ENCODE measurements at regions not wholly inside any gene's neighbourhood (a gene's known extent, or its start where the extent isn't known, plus 50 kb on each side); places are given as distances from the start of the nearest gene placed in this dataset.
"Not testable (repeated sequence)": the region's sequence is repeated elsewhere in the genome, so short reads cannot be mapped to it uniquely, and the experiment has no call there.

GRCh38 chr11:29224739-29225384 lies 792.0 kb downstream of the KCNA4 start:
- DNase-seq, result no peak

DNA sequence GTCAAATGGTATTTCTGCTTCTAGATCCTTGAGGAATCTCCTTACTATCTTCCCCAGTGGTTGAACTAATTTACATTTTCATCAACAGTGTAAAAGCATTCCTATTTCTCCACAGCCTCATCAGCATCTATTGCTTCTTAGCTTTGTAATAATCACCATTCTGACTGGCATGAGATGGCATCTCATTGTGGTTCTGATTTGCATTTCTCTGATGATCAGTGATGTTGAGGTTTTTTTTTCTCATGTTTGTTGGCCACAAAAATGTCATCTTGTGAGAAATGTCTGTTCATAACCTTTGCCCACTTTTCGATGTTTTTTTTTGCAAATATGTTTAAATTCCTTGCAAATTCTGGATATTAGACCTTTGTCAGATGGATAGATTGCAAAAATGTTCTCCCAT lies 797.3 kb downstream of the KCNA4 start:
- not testable (repeated sequence) for DNase-seq

GRCh38 chr11:29217901-29218300 lies 798.9 kb downstream of the KCNA4 start:
- DNase-seq, result no peak

DNA sequence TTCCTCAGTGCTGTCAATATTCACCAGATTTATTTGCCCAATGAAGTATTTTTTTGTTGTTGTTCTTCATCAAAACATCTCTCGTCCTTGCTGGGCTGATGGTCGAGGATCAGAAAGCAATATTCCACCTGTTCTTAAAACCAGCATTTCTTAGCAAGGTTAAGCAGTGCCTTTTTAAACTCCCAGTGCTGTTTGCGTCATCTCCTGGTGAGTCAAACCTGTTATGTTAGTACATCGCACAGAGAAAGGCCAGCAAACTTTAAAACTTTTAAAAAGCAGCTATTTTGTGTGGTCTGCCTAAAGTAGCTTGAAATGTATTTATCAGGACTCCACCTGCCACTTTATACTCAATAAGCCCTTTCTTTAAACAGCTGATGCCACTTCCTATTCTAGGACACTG lies 802.0 kb downstream of the KCNA4 start:
- no peak for DNase-seq

GRCh38 chr11:29211202-29211601 lies 805.6 kb downstream of the KCNA4 start:
- no peak for DNase-seq

- no peak for DNase-seq
Measured at GRCh38 chr11:29210426-29210825, 806.4 kb downstream of the KCNA4 start.

- no peak for DNase-seq
Measured at GRCh38 chr11:29208117-29208516, 808.7 kb downstream of the KCNA4 start.

DNA sequence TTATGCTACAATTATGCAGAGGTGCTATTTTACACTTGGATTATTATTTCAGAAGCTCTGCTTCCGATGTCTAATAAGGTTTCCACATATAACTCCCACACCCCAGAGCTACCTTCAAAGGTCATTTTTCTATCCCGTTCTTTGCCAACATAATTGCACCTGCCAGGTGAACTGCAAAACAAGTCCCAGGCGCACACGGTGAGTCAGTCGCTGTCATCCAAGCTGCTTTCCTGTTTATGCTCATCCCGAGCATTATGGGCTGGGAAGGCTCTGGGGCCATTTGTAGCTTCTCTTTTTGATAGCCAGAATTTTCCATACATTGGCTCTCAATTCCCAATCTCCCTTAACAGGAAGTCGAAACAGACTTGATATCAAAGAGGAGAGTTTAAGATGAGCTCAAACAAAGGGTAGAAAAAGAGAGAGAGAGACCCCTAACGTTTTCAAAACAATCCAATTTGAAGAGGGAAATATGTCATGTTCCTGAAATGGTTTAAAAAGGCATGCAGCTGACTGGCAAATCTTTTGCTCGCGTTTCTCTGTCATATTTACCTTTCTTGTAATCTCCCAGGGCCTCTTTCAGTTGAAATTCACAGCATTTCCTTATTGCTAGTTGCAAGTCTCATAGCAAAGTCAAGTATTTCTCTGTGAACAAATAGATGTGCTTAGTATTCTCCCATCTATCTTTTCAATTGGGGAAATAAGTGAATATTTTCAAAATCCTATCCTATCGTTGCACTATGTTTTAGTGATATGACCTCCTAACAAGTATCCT lies 815.9 kb downstream of the KCNA4 start:
- no peak for DNase-seq

GRCh38 chr11:29190313-29190712 lies 826.5 kb downstream of the KCNA4 start:
- DNase-seq, result no peak

DNA sequence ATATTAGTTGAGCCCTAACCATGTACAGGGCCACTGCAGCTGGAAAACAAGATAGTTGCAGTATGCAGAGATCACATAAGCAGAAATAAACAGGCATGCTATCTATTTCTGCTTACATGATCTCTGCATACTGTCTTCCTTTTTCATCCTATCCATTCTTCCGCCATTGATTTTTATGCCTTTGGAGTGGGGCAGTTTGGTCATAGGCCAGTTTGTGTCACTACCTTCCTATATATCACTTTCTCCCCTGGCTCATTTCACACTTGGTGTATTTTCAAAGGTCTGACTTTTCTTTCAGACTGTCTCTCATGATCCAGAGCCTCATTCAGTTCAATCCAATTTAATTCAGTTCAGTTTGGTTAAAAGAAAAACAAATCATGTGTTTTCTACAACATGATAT lies 829.6 kb downstream of the KCNA4 start:
- DNase-seq, result no peak

- no peak for DNase-seq
Measured at GRCh38 chr11:29184939-29185890, 831.6 kb downstream of the KCNA4 start.

DNA sequence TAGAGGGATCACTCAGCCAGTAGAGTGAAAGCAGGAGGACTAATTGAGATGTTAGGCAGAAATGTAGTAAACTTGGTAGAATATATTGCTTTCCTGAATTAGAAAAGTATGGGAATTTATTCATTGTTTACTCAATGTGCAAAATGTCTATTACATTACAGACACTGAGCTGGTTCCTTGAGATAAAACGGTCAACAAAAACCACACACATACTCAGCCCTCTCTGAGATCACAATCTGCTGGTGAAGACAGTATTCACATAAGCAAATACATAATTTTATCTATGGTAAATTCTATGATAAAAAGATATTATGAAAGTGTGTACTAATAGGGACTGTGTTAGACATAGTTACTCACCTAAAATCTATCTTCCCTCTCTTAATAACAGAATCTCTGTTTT lies 833.5 kb downstream of the KCNA4 start:
- DNase-seq, result no peak

GRCh38 chr11:29173660-29174062 lies 843.2 kb downstream of the KCNA4 start:
- DNase-seq, result no peak

DNA sequence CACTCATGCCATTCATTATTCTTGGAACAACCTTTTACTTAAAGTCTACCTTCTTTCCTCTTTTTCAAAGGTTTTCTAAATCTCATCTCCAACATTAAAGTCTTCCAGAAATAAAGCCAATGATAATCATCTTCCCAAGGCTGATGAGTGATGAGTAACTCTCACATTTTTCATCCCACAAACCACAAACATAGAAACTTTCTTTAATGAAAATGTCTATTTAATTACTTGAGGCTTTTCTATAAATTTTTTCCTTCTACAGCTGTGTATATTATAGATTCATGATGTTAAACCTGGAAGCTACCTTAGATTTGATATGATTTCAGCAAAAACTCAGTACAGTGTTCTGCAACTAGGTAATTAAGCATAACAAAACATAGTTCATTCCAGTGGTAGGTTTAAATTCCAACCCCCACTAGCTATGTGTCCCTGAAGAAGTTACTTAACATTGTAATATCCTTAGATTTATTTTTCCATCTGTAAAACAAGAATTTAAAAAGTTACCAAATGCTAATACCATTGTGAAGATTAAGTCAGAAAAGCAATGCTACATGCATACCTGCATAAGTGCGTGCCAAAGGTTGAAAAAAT lies 845.4 kb downstream of the KCNA4 start:
- no peak for DNase-seq

DNA sequence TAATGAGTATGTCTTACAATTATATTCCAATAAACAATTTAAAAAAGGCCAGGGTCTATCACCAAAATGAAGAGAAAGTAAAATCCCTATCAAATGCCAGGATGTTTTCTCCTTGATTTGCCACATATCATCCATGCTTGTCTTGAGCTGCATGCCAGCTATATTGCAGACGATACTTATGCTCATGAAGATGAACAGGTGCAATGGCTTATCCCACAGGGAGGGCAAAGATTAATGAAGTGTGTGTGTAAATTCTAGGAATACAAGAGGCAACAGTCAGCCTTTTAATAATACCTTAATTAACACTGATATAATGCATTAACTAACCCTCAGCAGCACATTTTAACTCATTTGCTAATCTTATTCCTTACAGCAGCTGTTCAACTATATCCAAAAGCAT lies 850.5 kb downstream of the KCNA4 start:
- no peak for DNase-seq

DNA sequence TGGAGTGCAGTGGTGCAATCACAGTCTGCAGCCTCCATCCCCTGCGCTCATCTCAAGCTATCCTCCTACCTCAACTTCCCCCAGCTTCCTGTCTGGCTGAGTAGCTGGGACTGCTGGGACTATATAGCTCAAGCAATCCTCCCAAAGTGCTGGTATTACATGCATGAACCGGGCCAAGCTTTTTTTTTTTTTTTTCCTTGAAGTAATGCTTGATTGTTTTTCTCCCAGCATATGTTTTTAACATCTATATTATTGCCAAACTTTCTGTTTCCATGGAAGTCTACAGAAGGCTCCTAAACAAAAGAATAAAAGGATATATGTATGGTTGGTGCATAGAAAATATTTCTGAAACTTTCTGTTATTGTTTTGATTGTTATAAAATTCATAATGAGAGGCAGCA lies 853.6 kb downstream of the KCNA4 start:
- no peak for DNase-seq

- DNase-seq, result no peak
Measured at GRCh38 chr11:29162491-29162890, 854.3 kb downstream of the KCNA4 start.

- no peak for DNase-seq
Measured at GRCh38 chr11:29161191-29161590, 855.6 kb downstream of the KCNA4 start.

DNA sequence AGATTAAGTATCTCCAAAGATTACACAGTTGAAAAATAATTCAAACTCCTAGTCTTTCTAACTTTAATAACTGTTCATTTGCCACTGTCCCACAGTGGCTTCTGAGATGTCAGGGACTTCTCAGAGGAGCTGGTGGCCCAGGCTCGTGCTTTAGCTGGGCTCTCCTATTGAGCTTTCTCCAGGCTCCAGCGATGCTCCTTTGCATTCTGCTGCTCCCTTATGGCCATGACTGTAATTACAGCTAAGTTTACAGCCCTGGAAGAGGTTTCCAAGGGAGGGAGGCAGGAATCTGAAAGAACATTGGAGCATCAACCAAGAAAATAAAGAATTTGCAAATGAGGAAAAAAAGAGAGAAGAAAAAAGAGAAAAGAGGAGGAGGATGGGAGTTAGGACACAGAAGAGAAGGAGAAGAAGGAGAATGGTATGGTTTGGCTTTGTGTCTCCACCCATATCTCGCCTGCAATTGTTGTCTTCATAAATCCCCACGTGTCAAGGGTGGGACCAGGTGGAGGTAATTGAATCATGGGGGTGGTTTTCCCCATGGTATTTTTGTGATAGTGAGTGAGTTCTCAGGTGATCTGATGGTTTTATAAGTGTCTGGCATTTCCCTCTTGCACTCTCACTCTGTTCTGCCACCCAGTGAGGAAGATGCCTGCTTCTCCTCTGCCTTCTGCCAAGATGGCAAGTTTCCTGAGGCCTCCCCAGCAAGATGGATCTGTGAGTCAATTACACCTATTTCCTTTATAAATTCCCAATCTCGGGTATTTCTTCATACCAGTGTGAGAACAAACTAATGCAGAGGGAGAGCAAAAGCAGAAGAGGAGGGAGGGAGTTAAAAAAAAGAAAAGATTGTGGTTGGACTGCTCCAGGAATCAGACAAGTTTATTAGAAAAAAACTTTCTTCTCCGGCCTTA lies 857.0 kb downstream of the KCNA4 start:
- no peak for DNase-seq

DNA sequence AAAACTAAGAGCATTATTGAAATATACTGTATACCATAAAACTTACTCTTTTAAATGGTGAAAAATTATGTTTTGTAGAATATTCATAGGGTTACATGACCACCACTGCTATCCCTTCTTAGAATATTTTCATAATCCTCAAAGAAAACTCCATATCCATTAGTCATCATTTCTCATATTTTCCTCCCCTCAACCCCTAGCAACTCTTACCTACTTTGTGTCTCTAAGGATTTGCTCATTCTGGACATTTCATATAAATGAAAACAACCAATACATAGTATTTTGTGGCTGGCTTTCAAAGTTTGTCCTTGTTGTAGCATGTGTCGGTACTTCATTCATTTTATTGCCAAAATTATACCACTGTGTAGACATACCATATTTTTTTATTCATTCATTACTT lies 863.8 kb downstream of the KCNA4 start:
- no peak for DNase-seq

GRCh38 chr11:29142573-29142972 lies 874.3 kb downstream of the KCNA4 start:
- not testable (repeated sequence) for DNase-seq

DNA sequence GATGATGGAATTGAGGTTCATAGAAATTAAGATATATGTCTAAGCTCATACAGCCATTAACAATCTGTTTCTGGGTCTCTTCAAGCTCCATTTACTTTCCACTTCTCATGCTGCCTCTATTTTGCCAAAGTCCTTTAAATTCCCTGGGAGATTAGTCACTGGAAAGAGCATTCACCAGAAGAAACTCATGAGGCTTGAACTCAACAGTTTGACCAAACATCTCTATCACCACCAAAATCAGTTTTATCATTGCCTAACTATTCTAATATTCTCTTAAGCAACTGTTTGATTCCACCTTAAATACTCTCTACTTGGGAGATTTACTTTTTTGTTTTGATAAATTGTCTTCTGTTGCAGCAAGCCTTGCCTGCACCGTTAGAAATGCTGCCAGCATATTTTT lies 881.3 kb downstream of the KCNA4 start:
- no peak for DNase-seq

All from stimulated activated CD4-positive, alpha-beta T cell treated with anti-CD3 and anti-CD28 coated beads, Interleukin-4, amount 100 ng/mL, for 1 hour (primary cell).